ENCODE measurements at regions not wholly inside any gene's neighbourhood (a gene's known extent, or its start where the extent isn't known, plus 50 kb on each side); places are given as distances from the start of the nearest gene placed in this dataset.

- no peaks in the 10 kb centered on the region for H3K9me3 ChIP-seq (ENCODE audit: low read length)
- H3K4me1 ChIP-seq (ENCODE audit: insufficient read depth, low read length, poor library complexity, severe bottlenecking) = no peaks in the 10 kb centered on the region
- POLR2A ChIA-PET = interaction anchor here (0.7 kb wide), 1 partner anchor 140 kb away, joined by 3 read pairs; no protein-coding TSS in a partner anchor
- DNase-seq (ENCODE audit: low spot score) = no peak
- no TSS peak for BruUV-seq (replicated peaks)
- no peaks in the 10 kb centered on the region for H3K79me2 ChIP-seq (ENCODE audit: insufficient read depth, low read depth, low read length)
- CTCF ChIA-PET (ENCODE audit: unreplicated experiment) = no interaction called here
- intact Hi-C loops (cut with micrococcal nuclease; ENCODE audit: unreplicated experiment) = no loop called here
- H3K36me3 ChIP-seq (ENCODE audit: insufficient read depth, low read length) = no peaks in the 10 kb centered on the region
- no peaks in the 10 kb centered on the region for H3K9me2 ChIP-seq (ENCODE audit: insufficient read depth, low read length)
- no peaks in the 10 kb centered on the region for H4K20me1 ChIP-seq (ENCODE audit: insufficient read depth, low read length)
- TF ChIP-seq EZH2phosphoT487 (IDR thresholded peaks at IDR 0.05; ENCODE audit: borderline replicate concordance, low read depth, low read length) = no peak
- TF ChIP-seq, protein P1, sequence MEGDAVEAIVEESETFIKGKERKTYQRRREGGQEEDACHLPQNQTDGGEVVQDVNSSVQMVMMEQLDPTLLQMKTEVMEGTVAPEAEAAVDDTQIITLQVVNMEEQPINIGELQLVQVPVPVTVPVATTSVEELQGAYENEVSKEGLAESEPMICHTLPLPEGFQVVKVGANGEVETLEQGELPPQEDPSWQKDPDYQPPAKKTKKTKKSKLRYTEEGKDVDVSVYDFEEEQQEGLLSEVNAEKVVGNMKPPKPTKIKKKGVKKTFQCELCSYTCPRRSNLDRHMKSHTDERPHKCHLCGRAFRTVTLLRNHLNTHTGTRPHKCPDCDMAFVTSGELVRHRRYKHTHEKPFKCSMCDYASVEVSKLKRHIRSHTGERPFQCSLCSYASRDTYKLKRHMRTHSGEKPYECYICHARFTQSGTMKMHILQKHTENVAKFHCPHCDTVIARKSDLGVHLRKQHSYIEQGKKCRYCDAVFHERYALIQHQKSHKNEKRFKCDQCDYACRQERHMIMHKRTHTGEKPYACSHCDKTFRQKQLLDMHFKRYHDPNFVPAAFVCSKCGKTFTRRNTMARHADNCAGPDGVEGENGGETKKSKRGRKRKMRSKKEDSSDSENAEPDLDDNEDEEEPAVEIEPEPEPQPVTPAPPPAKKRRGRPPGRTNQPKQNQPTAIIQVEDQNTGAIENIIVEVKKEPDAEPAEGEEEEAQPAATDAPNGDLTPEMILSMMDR (conservative IDR thresholded peaks at IDR 0.05; ENCODE audit: low read length) = no peak
- no peak overlapping the region for H3K4me2 ChIP-seq (ENCODE audit: low read length)
- H3K27ac ChIP-seq (ENCODE audit: low read depth, low read length, poor library complexity, severe bottlenecking) = no peak overlapping the region
- no peak overlapping the region for H3K4me3 ChIP-seq (ENCODE audit: low read depth, low read length, poor library complexity, severe bottlenecking)
- no peak overlapping the region for H2AFZ ChIP-seq (ENCODE audit: low read length)
These were observed 262.8 kb downstream of the LMO4 start for GRCh38 chr1:87591492-87591891.

- H3K4me3 ChIP-seq (ENCODE audit: low read depth, low read length, poor library complexity, severe bottlenecking) = no peak overlapping the region
- no peak for TF ChIP-seq EZH2phosphoT487 (IDR thresholded peaks at IDR 0.05; ENCODE audit: borderline replicate concordance, low read depth, low read length)
- TF ChIP-seq, protein P1 (conservative IDR thresholded peaks at IDR 0.05; ENCODE audit: low read length) = no peak
- no peaks in the 10 kb centered on the region for H3K9me2 ChIP-seq (ENCODE audit: insufficient read depth, low read length)
- no peak overlapping the region for H3K27ac ChIP-seq (ENCODE audit: low read depth, low read length, poor library complexity, severe bottlenecking)
- no peak overlapping the region for H3K4me2 ChIP-seq (ENCODE audit: low read length)
- H3K9me3 ChIP-seq (ENCODE audit: low read length) = no peaks in the 10 kb centered on the region
- POLR2A ChIA-PET = interaction anchor here (0.6 to 0.7 kb wide), 2 partner anchors 34 to 269 kb away, joined by 3 read pairs; no protein-coding TSS in a partner anchor
- CTCF ChIA-PET (ENCODE audit: unreplicated experiment) = no interaction called here
- no peaks in the 10 kb centered on the region for H3K4me1 ChIP-seq (ENCODE audit: insufficient read depth, low read length, poor library complexity, severe bottlenecking)
- BruUV-seq (replicated peaks) = no TSS peak
- H2AFZ ChIP-seq (ENCODE audit: low read length) = no peak overlapping the region
- H4K20me1 ChIP-seq (ENCODE audit: insufficient read depth, low read length) = no peaks in the 10 kb centered on the region
- no peaks in the 10 kb centered on the region for H3K36me3 ChIP-seq (ENCODE audit: insufficient read depth, low read length)
- intact Hi-C loops (cut with micrococcal nuclease; ENCODE audit: unreplicated experiment) = no loop called here
- H3K79me2 ChIP-seq (ENCODE audit: insufficient read depth, low read depth, low read length) = no peaks in the 10 kb centered on the region
- no peak for DNase-seq (ENCODE audit: low spot score)
These were observed 263.5 kb downstream of the LMO4 start for GRCh38 chr1:87592156-87592555.

- no peak overlapping the region for H2AFZ ChIP-seq (ENCODE audit: low read length)
- TF ChIP-seq, protein P1 (conservative IDR thresholded peaks at IDR 0.05; ENCODE audit: low read length) = no peak
- TF ChIP-seq EZH2phosphoT487 (IDR thresholded peaks at IDR 0.05; ENCODE audit: borderline replicate concordance, low read depth, low read length) = no peak
- no peaks in the 10 kb centered on the region for H3K4me1 ChIP-seq (ENCODE audit: insufficient read depth, low read length, poor library complexity, severe bottlenecking)
- H3K79me2 ChIP-seq (ENCODE audit: insufficient read depth, low read depth, low read length) = no peaks in the 10 kb centered on the region
- no TSS peak for BruUV-seq (replicated peaks)
- no peak for DNase-seq (ENCODE audit: low spot score)
- no peaks in the 10 kb centered on the region for H3K9me2 ChIP-seq (ENCODE audit: insufficient read depth, low read length)
- H4K20me1 ChIP-seq (ENCODE audit: insufficient read depth, low read length) = no peaks in the 10 kb centered on the region
- ChIA-PET POLR2A (no interaction called here), CTCF (ENCODE audit: unreplicated experiment) (no interaction called here)
- no peak overlapping the region for H3K4me2 ChIP-seq (ENCODE audit: low read length)
- H3K36me3 ChIP-seq (ENCODE audit: insufficient read depth, low read length) = no peaks in the 10 kb centered on the region
- no peak overlapping the region for H3K4me3 ChIP-seq (ENCODE audit: low read depth, low read length, poor library complexity, severe bottlenecking)
- no peak overlapping the region for H3K27ac ChIP-seq (ENCODE audit: low read depth, low read length, poor library complexity, severe bottlenecking)
- intact Hi-C loops (cut with micrococcal nuclease; ENCODE audit: unreplicated experiment) = no loop called here
- H3K9me3 ChIP-seq (ENCODE audit: low read length) = no peaks in the 10 kb centered on the region
These were observed 266.2 kb downstream of the LMO4 start for GRCh38 chr1:87594736-87595383.

All from OCI-LY7 (cell line).